ENCODE measurements at regions not wholly inside any gene's neighbourhood (a gene's known extent, or its start where the extent isn't known, plus 50 kb on each side); places are given as distances from the start of the nearest gene placed in this dataset.
A peak's percentile ranks its signal among the peaks of the same experiment; 100 is the strongest.

DNA sequence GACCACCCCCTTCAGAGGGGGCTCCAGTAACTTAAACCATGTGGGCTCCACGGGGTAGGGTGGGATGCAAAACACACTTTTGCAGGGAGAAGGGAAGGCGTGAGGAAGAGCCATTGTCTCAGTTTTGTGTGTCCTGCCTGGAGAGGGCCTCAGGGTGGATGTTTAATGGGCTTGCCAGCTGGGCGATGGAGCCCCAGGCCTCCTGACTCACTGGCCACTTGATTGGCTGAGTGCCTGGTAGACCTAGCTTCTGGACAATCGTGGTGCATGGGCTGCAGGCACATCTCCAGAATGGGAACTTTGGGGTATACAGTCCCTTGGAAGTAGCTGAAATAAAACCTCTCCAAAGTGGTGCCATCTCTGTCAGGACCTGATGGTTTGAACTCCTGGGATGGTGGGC is 118.3 kb upstream of the MRPS22 start:
- Histone ChIP-seq H3K36me3 (replicated peaks in 1 of 2; ENCODE audit: control insufficient read depth in 2 of 2, insufficient read depth in 2 of 2, low read length in 2 of 2) (no peaks in the 10 kb centered on the region), H3K4me1 (ENCODE audit: control insufficient read depth in 2 of 2, insufficient read depth in 1 of 2, low read depth in 1 of 2, low read length in 2 of 2) (peaks cover 0 to 9% of the 10 kb centered on the region in 2 donors), H3K18ac (ENCODE audit: low read length) (no peak overlapping the region), H2BK5ac (ENCODE audit: low read length) (no peak overlapping the region), H3K27ac (replicated peaks; ENCODE audit: low read length) (no peak overlapping the region), H3K23ac (ENCODE audit: low read depth, low read length, poor library complexity) (no peak overlapping the region), H3K27me3 (ENCODE audit: control insufficient read depth in 3 of 3, insufficient read depth in 3 of 3, low read depth in 1 of 3, low read length in 3 of 3) (peaks cover 0 to 4% (median 0%) of the 10 kb centered on the region in 3 experiments), H3K9me3 (replicated peaks in 1 of 2; ENCODE audit: control insufficient read depth in 2 of 2, insufficient read depth in 1 of 2, low read depth in 1 of 2, low read length in 2 of 2) (no peaks in the 10 kb centered on the region), H3K4me2 (ENCODE audit: insufficient read depth, low read length, poor library complexity, severe bottlenecking) (no peak overlapping the region), H2BK120ac (ENCODE audit: low read depth, low read length) (no peak overlapping the region), H3K4ac (ENCODE audit: low read length) (no peak overlapping the region), H3K79me1 (ENCODE audit: low read depth, low read length) (no peaks in the 10 kb centered on the region), H4K91ac (ENCODE audit: low read depth, low read length, poor library complexity) (no peak overlapping the region), H3K14ac (ENCODE audit: low read length) (no peak overlapping the region), H2BK12ac (ENCODE audit: low read length) (no peak overlapping the region), H2AK5ac (ENCODE audit: low read depth, low read length) (no peak overlapping the region), H3K4me3 (ENCODE audit: low read length in 2 of 2) (no peak overlapping the region), H3K9ac (ENCODE audit: low read depth, low read length, poor library complexity) (no peak overlapping the region), H2AFZ (ENCODE audit: low read length) (no peak overlapping the region), H2BK15ac (ENCODE audit: low read length) (no peak overlapping the region), H4K8ac (ENCODE audit: low read depth, low read length) (no peak overlapping the region)
- no CpG with 5 or more reads among the region's 4 CpGs for WGBS, 2 donors (ENCODE audit: extremely low coverage in 2 of 2, insufficient read length in 2 of 2, insufficient replicate concordance in 1 of 2)
- no peak for DNase-seq (ENCODE audit: low spot score)

DNA sequence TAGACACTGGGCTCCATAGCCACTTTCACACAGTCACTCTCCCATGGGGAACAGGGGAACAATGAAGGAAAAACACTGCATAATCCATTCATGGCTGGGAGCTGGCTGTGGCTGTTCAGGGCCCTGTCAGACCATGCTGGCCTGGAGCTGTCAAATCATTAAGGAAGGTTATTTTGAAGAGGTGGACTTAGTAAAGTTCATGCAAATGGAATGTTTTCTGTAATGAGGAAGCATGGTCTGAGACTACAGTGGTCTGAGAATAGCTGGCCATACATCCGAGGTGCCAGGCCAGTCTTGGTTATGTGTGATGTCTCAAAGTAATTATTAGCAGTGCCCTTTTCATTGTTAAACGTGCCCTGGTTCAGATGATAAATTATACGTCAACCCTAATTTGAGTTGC is 117.1 kb upstream of the MRPS22 start:
- Histone ChIP-seq H3K79me1 (ENCODE audit: low read depth, low read length) (no peaks in the 10 kb centered on the region), H3K4me1 (ENCODE audit: control insufficient read depth in 2 of 2, insufficient read depth in 1 of 2, low read depth in 1 of 2, low read length in 2 of 2) (peaks cover 0 to 9% of the 10 kb centered on the region in 2 donors), H2BK15ac (ENCODE audit: low read length) (no peak overlapping the region), H3K27ac (replicated peaks; ENCODE audit: low read length) (no peak overlapping the region), H2BK5ac (ENCODE audit: low read length) (no peak overlapping the region), H2AFZ (ENCODE audit: low read length) (no peak overlapping the region), H4K8ac (ENCODE audit: low read depth, low read length) (no peak overlapping the region), H2BK120ac (ENCODE audit: low read depth, low read length) (no peak overlapping the region), H3K4ac (ENCODE audit: low read length) (no peak overlapping the region), H3K9me3 (replicated peaks in 1 of 2; ENCODE audit: control insufficient read depth in 2 of 2, insufficient read depth in 1 of 2, low read depth in 1 of 2, low read length in 2 of 2) (no peaks in the 10 kb centered on the region), H3K18ac (ENCODE audit: low read length) (no peak overlapping the region), H2BK12ac (ENCODE audit: low read length) (no peak overlapping the region), H3K9ac (ENCODE audit: low read depth, low read length, poor library complexity) (no peak overlapping the region), H2AK5ac (ENCODE audit: low read depth, low read length) (no peak overlapping the region), H3K23ac (ENCODE audit: low read depth, low read length, poor library complexity) (no peak overlapping the region), H3K4me2 (ENCODE audit: insufficient read depth, low read length, poor library complexity, severe bottlenecking) (no peak overlapping the region), H3K36me3 (replicated peaks in 1 of 2; ENCODE audit: control insufficient read depth in 2 of 2, insufficient read depth in 2 of 2, low read length in 2 of 2) (no peaks in the 10 kb centered on the region), H3K27me3 (ENCODE audit: control insufficient read depth in 3 of 3, insufficient read depth in 3 of 3, low read depth in 1 of 3, low read length in 3 of 3) (peaks cover 0 to 4% (median 0%) of the 10 kb centered on the region in 3 experiments), H3K4me3 (ENCODE audit: low read length in 2 of 2) (no peak overlapping the region), H3K14ac (ENCODE audit: low read length) (no peak overlapping the region), H4K91ac (ENCODE audit: low read depth, low read length, poor library complexity) (no peak overlapping the region)
- DNase-seq (ENCODE audit: low spot score), result no peak
- WGBS, 2 donors (ENCODE audit: extremely low coverage in 2 of 2, insufficient read length in 2 of 2, insufficient replicate concordance in 1 of 2), result no CpG with 5 or more reads among the region's 3 CpGs

DNA sequence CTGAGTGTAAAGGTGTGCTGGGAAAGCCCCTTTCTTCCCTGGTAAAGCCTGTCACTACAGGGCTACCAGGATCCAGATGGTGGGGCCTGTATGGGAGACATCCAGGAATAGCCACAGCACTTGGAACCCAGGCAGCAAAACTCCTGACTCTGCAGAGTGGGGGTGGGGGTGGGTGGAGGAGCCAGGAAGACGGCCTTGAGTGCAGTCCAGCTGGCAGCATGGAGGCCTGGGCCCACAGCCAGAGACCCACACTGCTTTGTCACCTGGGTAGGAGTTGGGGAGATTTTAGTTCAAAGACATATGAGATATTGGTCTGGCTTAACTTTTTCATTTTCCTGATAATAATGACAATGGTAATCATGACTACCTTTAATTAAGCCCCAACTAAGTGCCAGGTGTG is 116.7 kb upstream of the MRPS22 start:
- no peaks in the 10 kb centered on the region for H3K36me3 ChIP-seq (replicated peaks in 1 of 2; ENCODE audit: control insufficient read depth in 2 of 2, insufficient read depth in 2 of 2, low read length in 2 of 2)
- no peak overlapping the region for H2BK12ac ChIP-seq (ENCODE audit: low read length)
- no peak overlapping the region for H3K14ac ChIP-seq (ENCODE audit: low read length)
- H3K18ac ChIP-seq (ENCODE audit: low read length), result no peak overlapping the region
- H3K9me3 ChIP-seq (replicated peaks in 1 of 2; ENCODE audit: control insufficient read depth in 2 of 2, insufficient read depth in 1 of 2, low read depth in 1 of 2, low read length in 2 of 2), result no peaks in the 10 kb centered on the region
- H3K9ac ChIP-seq (ENCODE audit: low read depth, low read length, poor library complexity), result no peak overlapping the region
- H2BK5ac ChIP-seq (ENCODE audit: low read length), result no peak overlapping the region
- no peak overlapping the region for H2AK5ac ChIP-seq (ENCODE audit: low read depth, low read length)
- no peak overlapping the region for H4K8ac ChIP-seq (ENCODE audit: low read depth, low read length)
- no peak overlapping the region for H4K91ac ChIP-seq (ENCODE audit: low read depth, low read length, poor library complexity)
- H3K23ac ChIP-seq (ENCODE audit: low read depth, low read length, poor library complexity), result no peak overlapping the region
- no peak overlapping the region for H2BK15ac ChIP-seq (ENCODE audit: low read length)
- no peak overlapping the region for H3K27ac ChIP-seq (replicated peaks; ENCODE audit: low read length)
- H3K27me3 ChIP-seq (ENCODE audit: control insufficient read depth in 3 of 3, insufficient read depth in 3 of 3, low read depth in 1 of 3, low read length in 3 of 3), result peaks cover 0 to 4% (median 0%) of the 10 kb centered on the region in 3 experiments
- no peak overlapping the region for H2AFZ ChIP-seq (ENCODE audit: low read length)
- no CpG with 5 or more reads among the region's 1 CpG for WGBS, 2 donors (ENCODE audit: extremely low coverage in 2 of 2, insufficient read length in 2 of 2, insufficient replicate concordance in 1 of 2)
- H3K4ac ChIP-seq (ENCODE audit: low read length), result no peak overlapping the region
- no peak for DNase-seq (ENCODE audit: low spot score)
- H3K4me3 ChIP-seq (ENCODE audit: low read length in 2 of 2), result no peak overlapping the region
- H3K79me1 ChIP-seq (ENCODE audit: low read depth, low read length), result no peaks in the 10 kb centered on the region
- no peak overlapping the region for H3K4me2 ChIP-seq (ENCODE audit: insufficient read depth, low read length, poor library complexity, severe bottlenecking)
- no peak overlapping the region for H2BK120ac ChIP-seq (ENCODE audit: low read depth, low read length)
- H3K4me1 ChIP-seq (ENCODE audit: control insufficient read depth in 2 of 2, insufficient read depth in 1 of 2, low read depth in 1 of 2, low read length in 2 of 2), result peaks cover 0 to 9% of the 10 kb centered on the region in 2 donors

DNA sequence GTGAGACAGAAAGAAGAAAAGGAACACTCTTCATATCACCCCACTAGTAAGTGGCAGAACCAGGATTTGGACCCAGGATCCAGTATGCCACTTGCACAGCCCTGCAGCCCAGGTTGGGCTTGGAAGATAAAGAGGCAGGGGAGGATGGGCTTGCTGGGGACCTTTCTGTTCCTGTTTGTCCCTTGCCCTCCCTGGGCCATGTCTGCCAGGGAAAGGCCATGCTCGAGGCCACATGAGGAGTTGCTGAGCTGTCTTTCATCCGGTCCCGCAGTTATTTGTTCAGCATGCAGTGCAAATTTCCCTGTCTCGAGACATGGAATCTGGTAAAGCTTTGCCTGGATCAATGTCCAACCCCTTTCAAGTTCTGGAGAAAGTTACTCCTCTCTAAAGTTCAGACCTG is 116.0 kb upstream of the MRPS22 start:
- H4K91ac ChIP-seq (ENCODE audit: low read depth, low read length, poor library complexity), result no peak overlapping the region
- no CpG with 5 or more reads among the region's 4 CpGs for WGBS, 2 donors (ENCODE audit: extremely low coverage in 2 of 2, insufficient read length in 2 of 2, insufficient replicate concordance in 1 of 2)
- H3K27ac ChIP-seq (replicated peaks; ENCODE audit: low read length), result no peak overlapping the region
- no peaks in the 10 kb centered on the region for H3K79me1 ChIP-seq (ENCODE audit: low read depth, low read length)
- H3K14ac ChIP-seq (ENCODE audit: low read length), result no peak overlapping the region
- no peak overlapping the region for H2BK5ac ChIP-seq (ENCODE audit: low read length)
- H3K4me1 ChIP-seq (ENCODE audit: control insufficient read depth in 2 of 2, insufficient read depth in 1 of 2, low read depth in 1 of 2, low read length in 2 of 2), result peaks cover 0 to 9% of the 10 kb centered on the region in 2 donors
- DNase-seq (ENCODE audit: low spot score), result no peak
- no peak overlapping the region for H3K4me2 ChIP-seq (ENCODE audit: insufficient read depth, low read length, poor library complexity, severe bottlenecking)
- no peaks in the 10 kb centered on the region for H3K9me3 ChIP-seq (replicated peaks in 1 of 2; ENCODE audit: control insufficient read depth in 2 of 2, insufficient read depth in 1 of 2, low read depth in 1 of 2, low read length in 2 of 2)
- no peak overlapping the region for H2BK120ac ChIP-seq (ENCODE audit: low read depth, low read length)
- H3K18ac ChIP-seq (ENCODE audit: low read length), result peak overlapping the region; percentile 66
- no peak overlapping the region for H4K8ac ChIP-seq (ENCODE audit: low read depth, low read length)
- no peak overlapping the region for H3K23ac ChIP-seq (ENCODE audit: low read depth, low read length, poor library complexity)
- H3K4ac ChIP-seq (ENCODE audit: low read length), result no peak overlapping the region
- H3K9ac ChIP-seq (ENCODE audit: low read depth, low read length, poor library complexity), result no peak overlapping the region
- no peak overlapping the region for H2AFZ ChIP-seq (ENCODE audit: low read length)
- H3K36me3 ChIP-seq (replicated peaks in 1 of 2; ENCODE audit: control insufficient read depth in 2 of 2, insufficient read depth in 2 of 2, low read length in 2 of 2), result no peaks in the 10 kb centered on the region
- no peak overlapping the region for H2BK15ac ChIP-seq (ENCODE audit: low read length)
- no peak overlapping the region for H2AK5ac ChIP-seq (ENCODE audit: low read depth, low read length)
- H2BK12ac ChIP-seq (ENCODE audit: low read length), result no peak overlapping the region
- H3K4me3 ChIP-seq (ENCODE audit: low read length in 2 of 2), result no peak overlapping the region
- peaks cover 0 to 4% (median 0%) of the 10 kb centered on the region in 3 experiments for H3K27me3 ChIP-seq (ENCODE audit: control insufficient read depth in 3 of 3, insufficient read depth in 3 of 3, low read depth in 1 of 3, low read length in 3 of 3)

All from neuronal stem cell (in vitro differentiated cells).